ENCODE measurements at regions not wholly inside any gene's neighbourhood (a gene's known extent, or its start where the extent isn't known, plus 50 kb on each side); places are given as distances from the start of the nearest gene placed in this dataset.

- Histone ChIP-seq H3K27me3 (ENCODE audit: insufficient read depth, low read length) (no peaks in the 10 kb centered on the region), H3K4me1 (ENCODE audit: control insufficient read depth in 1 of 2, insufficient read depth in 2 of 2, low read length in 2 of 2) (peaks cover 0 to 1% of the 10 kb centered on the region in 2 experiments), H3K4me3 (ENCODE audit: low read depth, low read length) (no peak overlapping the region), H4K8ac (ENCODE audit: low read depth, low read length) (no peak overlapping the region), H3K4ac (ENCODE audit: low read depth, low read length) (no peak overlapping the region), H2BK12ac (ENCODE audit: low read length) (no peak overlapping the region), H3K9me3 (ENCODE audit: insufficient read depth, low read depth, low read length) (no peaks in the 10 kb centered on the region), H2BK5ac (ENCODE audit: low read depth, low read length, poor library complexity) (no peak overlapping the region), H2AFZ (ENCODE audit: insufficient read depth, low read length, poor library complexity) (no peak overlapping the region), H3K36me3 (ENCODE audit: control insufficient read depth in 1 of 2, insufficient read depth in 2 of 2, low read length in 2 of 2) (no peaks in the 10 kb centered on the region), H3K4me2 (ENCODE audit: low read length) (no peak overlapping the region), H2AK5ac (ENCODE audit: low read length) (no peak overlapping the region), H4K91ac (ENCODE audit: low read depth, low read length) (no peak overlapping the region), H3K79me2 (ENCODE audit: control insufficient read depth, insufficient read depth, low read length, poor library complexity) (no peaks in the 10 kb centered on the region), H3K18ac (ENCODE audit: low read length) (no peak overlapping the region), H4K12ac (ENCODE audit: low read depth, low read length) (no peak overlapping the region), H2BK120ac (ENCODE audit: insufficient read depth, low read length, poor library complexity) (no peak overlapping the region), H3K79me1 (ENCODE audit: low read length) (no peaks in the 10 kb centered on the region), H3K9ac (ENCODE audit: low read length) (no peak overlapping the region), H3K14ac (ENCODE audit: low read length) (no peak overlapping the region), H3K23ac (ENCODE audit: low read length) (no peak overlapping the region), H3K27ac (ENCODE audit: low read depth, low read length) (no peak overlapping the region)
- no CpG with 5 or more reads among the region's 4 CpGs for WGBS (ENCODE audit: extremely low coverage, insufficient coverage, insufficient read length)
- DNase-seq: peak; percentile 52 to 88
Measured at GRCh38 chr3:165642761-165643420, 194.3 kb downstream of the BCHE start.

- Histone ChIP-seq H2BK12ac (ENCODE audit: low read length) (no peak overlapping the region), H3K9ac (ENCODE audit: low read length) (no peak overlapping the region), H3K4me2 (ENCODE audit: low read length) (no peak overlapping the region), H3K79me1 (ENCODE audit: low read length) (no peaks in the 10 kb centered on the region), H3K9me3 (ENCODE audit: insufficient read depth, low read depth, low read length) (no peaks in the 10 kb centered on the region), H3K27ac (ENCODE audit: low read depth, low read length) (no peak overlapping the region), H3K27me3 (ENCODE audit: insufficient read depth, low read length) (no peaks in the 10 kb centered on the region), H3K14ac (ENCODE audit: low read length) (no peak overlapping the region), H2AK5ac (ENCODE audit: low read length) (no peak overlapping the region), H3K36me3 (ENCODE audit: control insufficient read depth in 1 of 2, insufficient read depth in 2 of 2, low read length in 2 of 2) (no peaks in the 10 kb centered on the region), H3K79me2 (ENCODE audit: control insufficient read depth, insufficient read depth, low read length, poor library complexity) (no peaks in the 10 kb centered on the region), H3K4ac (ENCODE audit: low read depth, low read length) (no peak overlapping the region), H2BK5ac (ENCODE audit: low read depth, low read length, poor library complexity) (no peak overlapping the region), H3K18ac (ENCODE audit: low read length) (no peak overlapping the region), H4K8ac (ENCODE audit: low read depth, low read length) (no peak overlapping the region), H2BK120ac (ENCODE audit: insufficient read depth, low read length, poor library complexity) (no peak overlapping the region), H3K23ac (ENCODE audit: low read length) (no peak overlapping the region), H4K12ac (ENCODE audit: low read depth, low read length) (no peak overlapping the region), H2AFZ (ENCODE audit: insufficient read depth, low read length, poor library complexity) (no peak overlapping the region), H4K91ac (ENCODE audit: low read depth, low read length) (no peak overlapping the region), H3K4me3 (ENCODE audit: low read depth, low read length) (no peak overlapping the region), H3K4me1 (ENCODE audit: control insufficient read depth in 1 of 2, insufficient read depth in 2 of 2, low read length in 2 of 2) (peaks cover 0 to 1% of the 10 kb centered on the region in 2 experiments)
- DNase-seq: no peak
- WGBS (ENCODE audit: extremely low coverage, insufficient coverage, insufficient read length): no CpG with 5 or more reads among the region's 5 CpGs
Measured at GRCh38 chr3:165641569-165642310, 195.5 kb downstream of the BCHE start.

- Histone ChIP-seq H3K23ac (ENCODE audit: low read length) (no peak overlapping the region), H3K36me3 (ENCODE audit: control insufficient read depth in 1 of 2, insufficient read depth in 2 of 2, low read length in 2 of 2) (no peaks in the 10 kb centered on the region), H3K79me1 (ENCODE audit: low read length) (no peaks in the 10 kb centered on the region), H3K79me2 (ENCODE audit: control insufficient read depth, insufficient read depth, low read length, poor library complexity) (no peaks in the 10 kb centered on the region), H3K9me3 (ENCODE audit: insufficient read depth, low read depth, low read length) (no peaks in the 10 kb centered on the region), H3K18ac (ENCODE audit: low read length) (no peak overlapping the region), H3K4me2 (ENCODE audit: low read length) (no peak overlapping the region), H3K14ac (ENCODE audit: low read length) (no peak overlapping the region), H3K9ac (ENCODE audit: low read length) (no peak overlapping the region), H3K27ac (ENCODE audit: low read depth, low read length) (no peak overlapping the region), H4K8ac (ENCODE audit: low read depth, low read length) (no peak overlapping the region), H2BK12ac (ENCODE audit: low read length) (no peak overlapping the region), H4K12ac (ENCODE audit: low read depth, low read length) (no peak overlapping the region), H3K4me1 (ENCODE audit: control insufficient read depth in 1 of 2, insufficient read depth in 2 of 2, low read length in 2 of 2) (peaks cover 0 to 1% of the 10 kb centered on the region in 2 experiments), H4K91ac (ENCODE audit: low read depth, low read length) (no peak overlapping the region), H2AFZ (ENCODE audit: insufficient read depth, low read length, poor library complexity) (no peak overlapping the region), H3K4ac (ENCODE audit: low read depth, low read length) (no peak overlapping the region), H2AK5ac (ENCODE audit: low read length) (no peak overlapping the region), H3K4me3 (ENCODE audit: low read depth, low read length) (no peak overlapping the region), H2BK5ac (ENCODE audit: low read depth, low read length, poor library complexity) (no peak overlapping the region), H2BK120ac (ENCODE audit: insufficient read depth, low read length, poor library complexity) (no peak overlapping the region), H3K27me3 (ENCODE audit: insufficient read depth, low read length) (no peaks in the 10 kb centered on the region)
- WGBS (ENCODE audit: extremely low coverage, insufficient coverage, insufficient read length): no CpG with 5 or more reads among the region's 1 CpG
- DNase-seq: no peak
Measured at GRCh38 chr3:165640970-165641369, 196.3 kb downstream of the BCHE start.

GRCh38 chr3:165640031-165640430, 197.2 kb downstream of the BCHE start:
- Histone ChIP-seq H3K9ac (ENCODE audit: low read length) (no peak overlapping the region), H3K36me3 (ENCODE audit: control insufficient read depth in 1 of 2, insufficient read depth in 2 of 2, low read length in 2 of 2) (no peaks in the 10 kb centered on the region), H3K4me2 (ENCODE audit: low read length) (no peak overlapping the region), H3K27ac (ENCODE audit: low read depth, low read length) (no peak overlapping the region), H3K79me2 (ENCODE audit: control insufficient read depth, insufficient read depth, low read length, poor library complexity) (no peaks in the 10 kb centered on the region), H3K4me1 (ENCODE audit: control insufficient read depth in 1 of 2, insufficient read depth in 2 of 2, low read length in 2 of 2) (peaks cover 0 to 1% of the 10 kb centered on the region in 2 experiments), H4K91ac (ENCODE audit: low read depth, low read length) (no peak overlapping the region), H2BK12ac (ENCODE audit: low read length) (no peak overlapping the region), H3K18ac (ENCODE audit: low read length) (no peak overlapping the region), H3K4ac (ENCODE audit: low read depth, low read length) (no peak overlapping the region), H3K27me3 (ENCODE audit: insufficient read depth, low read length) (no peaks in the 10 kb centered on the region), H3K4me3 (ENCODE audit: low read depth, low read length) (no peak overlapping the region), H3K14ac (ENCODE audit: low read length) (no peak overlapping the region), H3K9me3 (ENCODE audit: insufficient read depth, low read depth, low read length) (no peaks in the 10 kb centered on the region), H2BK5ac (ENCODE audit: low read depth, low read length, poor library complexity) (no peak overlapping the region), H2AK5ac (ENCODE audit: low read length) (no peak overlapping the region), H4K8ac (ENCODE audit: low read depth, low read length) (no peak overlapping the region), H3K23ac (ENCODE audit: low read length) (no peak overlapping the region), H2AFZ (ENCODE audit: insufficient read depth, low read length, poor library complexity) (no peak overlapping the region), H3K79me1 (ENCODE audit: low read length) (no peaks in the 10 kb centered on the region), H2BK120ac (ENCODE audit: insufficient read depth, low read length, poor library complexity) (no peak overlapping the region), H4K12ac (ENCODE audit: low read depth, low read length) (no peak overlapping the region)
- no peak for DNase-seq
- WGBS (ENCODE audit: extremely low coverage, insufficient coverage, insufficient read length): no CpG with 5 or more reads among the region's 1 CpG
